AG20443 (cell line): ENCODE measurements at regions not wholly inside any gene's neighbourhood (a gene's known extent, or its start where the extent isn't known, plus 50 kb on each side); places are given as distances from the start of the nearest gene placed in this dataset.
"Not testable (repeated sequence)": the region's sequence is repeated elsewhere in the genome, so short reads cannot be mapped to it uniquely, and the experiment has no call there.

Experiments used
- DNase-seq: peaks from one replicate; pipeline ENCODE4 v3.0.0; 2012; ENCODE audit warnings: low spot score, mixed read lengths

DNA sequence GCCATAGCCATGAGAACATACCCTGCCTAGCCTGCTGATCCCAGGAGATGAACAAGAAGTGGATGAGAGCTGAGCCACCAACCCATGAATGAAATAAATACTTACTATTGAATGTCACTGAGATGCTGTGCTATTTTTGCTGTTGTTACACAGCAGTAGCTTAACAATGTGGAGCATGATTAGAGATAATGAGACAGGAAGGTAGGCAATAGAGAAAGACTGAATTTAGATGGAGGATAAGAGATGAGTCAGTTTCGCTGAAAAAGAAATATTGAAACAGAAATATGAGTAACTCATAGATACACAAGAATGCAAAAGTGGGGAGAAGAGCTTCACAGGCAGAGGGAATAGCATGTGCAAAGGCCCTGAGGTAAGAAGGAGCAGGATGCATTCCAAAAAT, 94.9 kb upstream of the TOP1 start:
- DNase-seq: no peak

DNA sequence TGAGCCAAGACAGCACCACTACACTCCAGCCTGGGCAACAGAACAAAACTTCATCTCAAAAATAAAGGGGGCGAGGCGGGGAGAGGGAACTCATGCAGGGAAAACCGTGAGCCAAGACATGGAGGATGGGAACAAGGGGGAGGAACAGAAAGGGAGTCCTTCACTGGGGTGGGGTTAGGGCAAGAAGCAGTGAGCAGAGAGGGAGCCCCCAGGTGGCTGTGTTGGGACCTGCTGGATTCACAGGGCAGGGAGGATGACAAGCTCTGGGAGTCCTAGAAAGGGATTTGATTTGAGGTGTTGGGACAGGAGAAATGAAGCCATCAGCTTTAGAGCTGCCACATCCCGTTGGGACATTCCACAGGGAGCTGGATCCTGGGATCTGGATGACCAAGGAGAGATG, 90.6 kb upstream of the TOP1 start:
- DNase-seq: no peak

DNA sequence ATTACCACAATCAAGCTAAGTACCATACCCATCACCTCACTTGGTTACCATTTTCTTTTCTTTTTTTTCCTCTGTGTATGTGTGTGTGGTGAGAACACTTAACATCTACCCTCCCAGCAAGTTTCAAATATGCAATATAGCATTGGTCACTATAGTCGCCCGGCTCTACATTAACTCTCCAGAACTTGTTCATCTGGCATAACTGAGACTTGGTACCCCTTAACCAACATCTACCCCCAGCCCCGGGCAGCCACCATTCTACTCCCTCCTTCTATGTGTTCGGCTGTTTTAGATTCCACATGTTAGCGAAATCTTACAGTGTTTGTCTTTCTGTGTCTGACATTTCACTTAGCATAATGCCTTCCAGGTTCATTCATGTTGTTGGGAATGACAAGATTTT, 89.0 kb upstream of the TOP1 start:
- DNase-seq: no peak

DNA sequence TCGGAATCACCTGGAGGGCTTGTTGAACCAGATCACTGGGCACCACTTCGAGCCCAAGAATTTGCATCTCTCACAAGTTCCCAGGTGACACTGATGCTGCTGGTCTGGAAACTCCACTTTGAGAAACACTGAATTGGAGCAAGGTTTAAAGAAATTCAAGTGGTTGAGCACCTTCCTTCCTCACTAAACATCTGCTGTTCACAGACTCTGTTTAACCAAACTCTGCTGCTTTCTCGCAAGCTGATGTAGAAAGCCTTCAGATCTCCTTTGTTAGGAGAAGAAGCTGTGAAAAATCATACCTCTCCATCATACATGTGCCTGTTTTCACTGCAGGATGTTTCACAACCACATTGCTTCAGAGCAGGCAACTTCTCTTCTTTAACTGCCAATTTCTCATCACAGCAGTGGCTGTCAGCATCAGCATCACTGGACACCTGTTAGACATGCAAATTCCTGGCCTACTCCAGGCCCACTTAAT, 87.5 kb upstream of the TOP1 start:
- DNase-seq: no peak

- DNase-seq: no peak
These were observed 86.6 kb upstream of the TOP1 start for GRCh38 chr20:40942006-40942405.

GRCh38 chr20:40942775-40943174, 85.8 kb upstream of the TOP1 start:
- no peak for DNase-seq

DNA sequence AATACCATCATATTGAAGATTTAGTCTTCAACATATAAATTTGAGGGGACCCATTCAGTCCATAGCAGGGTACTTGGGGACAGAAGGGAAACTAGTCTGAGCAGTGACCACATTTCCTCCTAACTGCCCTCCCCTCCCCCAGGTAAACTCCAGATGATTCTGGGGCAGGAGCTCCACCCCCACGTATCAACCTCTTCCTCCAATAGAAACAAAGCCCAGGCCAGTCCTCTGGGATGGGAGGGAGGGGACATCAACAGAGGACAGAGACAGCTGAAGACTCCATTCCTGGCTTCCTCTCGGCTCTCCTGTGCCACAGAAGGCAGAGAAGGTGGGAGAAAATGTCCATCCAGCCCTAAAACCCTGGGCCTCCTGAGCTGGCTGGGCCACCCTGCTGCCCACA, 85.0 kb upstream of the TOP1 start:
- no peak for DNase-seq

DNA sequence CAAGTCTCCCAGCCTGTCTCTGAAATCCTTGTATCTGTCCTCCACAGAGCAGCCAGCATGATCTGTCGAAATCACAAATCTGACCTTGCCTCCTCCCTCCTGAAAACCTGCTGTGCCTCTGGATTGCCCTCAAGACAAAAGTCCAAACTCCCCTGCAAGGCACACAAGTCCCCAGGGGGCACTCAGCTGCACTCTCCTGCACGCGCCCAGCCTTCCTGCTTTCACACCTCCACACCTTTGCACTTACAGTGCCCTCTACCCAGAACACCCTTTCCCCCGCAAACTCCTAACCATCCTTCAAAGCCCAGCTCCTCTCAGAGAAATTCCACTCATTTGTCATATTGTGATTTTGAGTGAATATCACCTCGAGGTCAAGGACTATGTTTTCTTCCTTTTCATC, 83.4 kb upstream of the TOP1 start:
- DNase-seq: no peak

- peak; percentile 82 for DNase-seq
These were observed 82.7 kb upstream of the TOP1 start for GRCh38 chr20:40945754-40946450.

DNA sequence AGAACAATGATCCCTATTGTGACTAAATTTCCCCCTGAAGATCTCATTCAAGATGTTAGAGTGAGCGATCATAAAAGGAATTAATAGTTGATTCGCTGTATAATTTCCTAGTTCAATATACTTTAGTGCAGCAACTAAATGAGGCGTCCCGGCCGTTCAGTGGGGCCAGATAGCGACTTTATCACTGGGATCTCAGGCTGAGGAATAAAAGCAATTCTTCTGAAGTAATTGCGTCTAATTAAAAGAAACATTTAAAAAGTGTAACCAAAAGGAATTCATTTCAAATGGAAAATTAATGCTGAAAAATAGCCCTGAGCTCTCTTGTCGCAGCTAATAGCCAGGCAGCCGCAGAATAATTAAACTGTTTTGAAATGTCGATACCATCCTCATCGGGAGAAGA, 82.2 kb upstream of the TOP1 start:
- no peak for DNase-seq

DNA sequence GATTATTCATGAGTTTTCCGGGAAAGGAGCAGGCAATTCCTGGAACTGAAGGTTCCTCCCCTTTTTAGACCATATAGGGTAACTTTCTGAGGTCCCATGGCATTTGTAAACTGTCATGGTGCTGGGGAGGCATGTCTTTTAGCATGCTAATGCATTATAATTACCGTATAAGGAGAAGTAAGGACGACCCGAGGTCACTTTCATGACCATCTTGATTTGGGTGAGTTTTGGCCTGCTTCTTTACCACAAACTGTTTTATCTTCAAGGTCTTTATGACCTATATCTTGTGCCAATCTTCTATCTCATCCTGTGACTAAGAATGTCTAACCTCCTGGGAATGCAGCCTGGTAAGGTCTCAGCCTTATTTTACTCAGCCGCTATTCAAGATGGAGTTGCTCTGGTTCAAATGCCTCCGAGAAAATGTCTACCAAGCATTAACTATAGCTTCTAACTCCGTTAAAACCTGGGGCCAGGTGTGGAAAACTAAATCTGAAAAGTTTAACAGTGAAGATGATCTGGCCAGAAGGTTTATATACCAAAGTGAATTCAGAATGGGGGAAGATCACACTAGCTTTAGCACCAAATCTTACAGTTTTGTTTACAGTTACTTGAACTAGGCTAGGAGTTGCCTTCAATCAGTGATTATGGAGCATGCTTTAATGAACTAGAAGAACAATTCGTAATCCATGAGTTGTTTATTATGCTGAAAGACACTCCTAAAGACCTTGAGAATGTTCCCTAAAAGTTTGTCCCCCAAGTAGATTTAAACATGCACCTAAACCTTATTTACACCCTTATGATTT, 80.0 kb upstream of the TOP1 start:
- DNase-seq: no peak

GRCh38 chr20:40949346-40949745, 79.3 kb upstream of the TOP1 start:
- no peak for DNase-seq

DNA sequence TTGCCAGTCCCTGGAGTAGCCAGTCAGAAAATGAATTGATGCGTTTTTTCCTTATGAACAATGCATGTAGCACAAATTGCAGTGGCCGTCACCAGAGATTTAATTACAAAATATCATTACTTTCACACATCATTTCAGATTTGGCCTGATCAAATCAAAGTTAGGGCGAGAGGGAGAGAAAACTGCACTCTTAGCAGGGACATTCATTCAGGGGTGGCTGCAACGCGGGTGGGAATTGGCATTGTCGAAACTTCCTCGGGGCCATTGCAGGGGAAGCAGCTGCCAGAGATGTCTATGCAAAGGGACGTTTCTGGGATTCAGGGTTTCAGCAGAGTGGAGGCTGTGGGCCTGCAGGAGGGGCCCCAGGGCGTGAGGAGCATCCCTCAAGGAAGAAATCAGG, 76.5 kb upstream of the TOP1 start:
- DNase-seq: no peak

DNA sequence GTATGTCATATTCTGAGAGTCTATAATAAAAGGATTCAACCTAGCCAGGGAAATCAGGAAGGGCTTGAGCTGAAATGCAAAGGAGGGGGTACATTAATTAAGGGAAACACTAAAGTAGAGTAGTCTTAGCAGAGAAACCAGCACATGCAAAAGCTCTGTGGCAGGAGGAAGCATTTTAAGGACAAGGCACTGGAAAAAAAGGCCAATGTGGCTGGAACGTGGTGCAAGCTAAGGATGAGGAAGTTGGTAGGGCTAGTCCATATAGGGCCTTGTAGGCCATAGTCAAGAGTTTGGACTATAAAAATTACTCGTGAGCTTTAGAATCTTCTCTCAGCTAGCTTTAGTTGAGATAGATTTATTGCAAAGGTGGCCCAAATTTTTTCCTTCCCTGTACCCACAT, 75.2 kb upstream of the TOP1 start:
- DNase-seq: no peak

- DNase-seq: no peak
These were observed 74.8 kb upstream of the TOP1 start for GRCh38 chr20:40953856-40954255.

DNA sequence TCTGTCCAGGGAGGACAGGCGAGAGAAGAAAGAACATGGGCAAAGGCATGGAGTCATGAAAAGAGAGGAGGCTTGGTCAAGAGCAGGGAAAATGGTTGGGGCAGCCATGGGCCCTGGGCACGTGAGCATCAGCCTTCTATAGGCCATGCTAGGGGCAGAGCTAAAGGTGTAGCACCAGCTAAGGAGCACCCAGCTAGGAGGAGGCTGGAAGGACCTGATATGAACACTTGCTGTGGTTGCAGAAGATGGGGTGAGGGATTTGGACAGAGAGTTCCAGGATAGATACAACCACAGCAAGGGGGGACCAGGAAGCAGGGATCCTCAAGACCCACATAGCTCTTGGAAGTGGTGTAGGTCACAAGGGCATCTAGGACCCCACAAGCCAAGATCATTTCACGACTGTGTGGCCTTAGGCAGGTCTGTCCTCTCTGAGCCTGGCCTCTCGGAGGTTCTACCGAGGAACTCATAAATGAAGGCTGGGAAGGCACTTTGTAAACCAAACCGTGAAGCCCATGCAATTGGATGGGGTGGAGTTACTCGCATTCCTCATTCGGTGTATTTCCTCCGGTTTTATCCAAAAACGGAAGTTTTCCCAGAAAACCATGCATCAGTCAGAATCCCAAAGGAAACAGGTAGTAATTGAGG, 74.0 kb upstream of the TOP1 start:
- no peak for DNase-seq

DNA sequence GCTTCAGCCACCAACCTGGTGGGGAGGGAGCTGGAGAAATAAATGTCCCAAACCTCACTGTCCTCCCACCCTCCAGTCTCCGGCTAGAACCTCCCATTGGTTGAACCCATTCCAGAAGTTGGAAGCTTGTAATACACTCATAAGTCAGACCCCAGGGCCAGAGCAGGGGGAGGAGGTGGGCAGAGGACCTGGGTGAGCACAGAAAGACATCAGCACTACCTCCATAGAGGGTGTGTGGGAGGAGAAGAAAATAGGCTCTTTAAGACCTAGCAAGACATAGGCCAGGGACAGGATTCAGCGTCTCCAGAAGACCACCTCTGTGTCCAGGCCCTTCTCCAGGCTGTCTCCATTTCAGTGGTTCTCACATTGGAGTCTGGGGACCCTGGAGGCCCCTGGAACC, 73.3 kb upstream of the TOP1 start:
- no peak for DNase-seq

DNA sequence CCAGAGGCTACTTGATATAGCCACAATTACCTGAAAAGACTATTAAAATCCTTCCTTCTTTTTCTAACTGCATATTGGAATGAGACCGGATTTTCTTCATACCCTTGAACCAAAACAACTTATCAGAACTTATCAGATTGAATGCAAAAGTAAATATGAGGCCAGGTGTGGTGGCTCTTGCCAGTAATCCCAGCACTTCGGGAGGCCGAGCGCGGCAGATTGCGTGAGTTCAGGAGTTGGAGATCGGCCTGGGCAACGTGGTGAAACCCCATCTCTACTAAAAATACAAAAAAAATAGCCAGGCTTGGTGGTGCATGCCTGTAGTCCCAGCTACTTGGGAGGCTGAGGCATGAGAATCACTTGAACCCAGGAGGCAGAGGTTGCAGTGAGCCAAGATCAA, 72.8 kb upstream of the TOP1 start:
- not testable (repeated sequence) for DNase-seq

DNA sequence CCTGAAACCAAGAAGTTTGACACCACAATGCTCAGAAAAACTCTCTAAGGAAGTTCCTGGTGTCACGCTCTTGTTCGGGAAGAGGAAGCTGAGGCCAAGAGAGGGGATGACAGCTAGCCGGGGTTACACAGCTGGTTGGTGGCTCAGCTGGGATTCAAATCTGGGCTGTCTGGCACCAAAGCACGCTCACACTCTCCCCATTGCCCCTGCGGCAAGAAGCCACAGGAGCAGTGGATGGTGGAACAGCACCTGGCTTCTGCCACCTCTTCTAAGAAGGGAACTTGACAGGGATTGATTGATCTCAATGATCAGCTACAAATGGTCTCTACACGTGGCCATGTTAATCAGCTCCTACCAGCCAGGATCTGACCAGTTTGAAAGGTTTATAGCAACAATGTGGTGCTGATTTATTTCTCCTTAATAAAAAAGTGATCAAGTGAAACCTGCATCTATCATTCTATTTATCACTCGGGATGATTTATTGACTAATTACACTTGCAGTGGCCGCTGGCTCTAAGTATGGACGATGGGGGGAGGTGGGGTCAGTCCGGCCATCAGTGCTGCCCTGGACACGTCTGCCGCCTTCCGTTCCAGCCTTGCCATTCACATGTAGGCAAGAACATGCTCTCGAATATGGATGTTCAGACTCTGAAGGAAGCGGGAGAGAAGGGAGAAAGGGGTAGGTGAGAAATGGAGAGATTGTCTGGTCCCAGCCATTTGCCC, 71.9 kb upstream of the TOP1 start:
- DNase-seq: no peak

GRCh38 chr20:40957265-40957760, 71.3 kb upstream of the TOP1 start:
- no peak for DNase-seq

- no peak for DNase-seq
These were observed 70.0 kb upstream of the TOP1 start for GRCh38 chr20:40958598-40958997.
